T-helper 1 cell treated with Interleukin-12 subunit alpha and Interleukin-12 subunit beta and Interleukin-4 antibody, amounts not matched to agents 30 ng/mL and 1 ng/mL, for 36 hours (primary cell): ENCODE measurements at regions not wholly inside any gene's neighbourhood (a gene's known extent, or its start where the extent isn't known, plus 50 kb on each side); places are given as distances from the start of the nearest gene placed in this dataset.

Experiments
- intact Hi-C: fragments of 100-400 bp; cut with micrococcal nuclease; formaldehyde crosslinking; loops from one replicate; pipeline ENCODE4 v1.15.1; 2024

DNA sequence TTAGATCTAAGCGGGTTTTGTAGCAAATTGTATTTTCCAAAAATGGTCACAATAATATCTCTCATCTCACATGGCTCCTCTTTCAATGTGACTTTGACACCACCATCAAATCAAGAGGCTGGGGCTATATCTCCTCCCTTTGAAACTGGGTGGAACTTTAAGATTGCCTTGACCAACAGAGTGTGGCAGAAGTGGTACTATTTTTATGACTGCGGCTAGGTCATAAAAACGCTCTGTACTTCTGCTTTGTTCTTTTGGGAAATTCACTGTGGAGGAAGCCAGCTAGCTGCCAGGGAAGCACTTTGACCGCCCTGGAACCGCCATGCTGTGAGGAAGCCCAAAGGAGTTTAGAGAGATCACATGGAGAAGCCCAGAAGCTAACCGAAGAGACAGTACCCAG, 50.7 kb upstream of the ACOT11 start:
- intact Hi-C loops, result loop anchor here (5.0 kb wide), 2 partner anchors 45 to 155 kb away; no protein-coding TSS in a partner anchor

DNA sequence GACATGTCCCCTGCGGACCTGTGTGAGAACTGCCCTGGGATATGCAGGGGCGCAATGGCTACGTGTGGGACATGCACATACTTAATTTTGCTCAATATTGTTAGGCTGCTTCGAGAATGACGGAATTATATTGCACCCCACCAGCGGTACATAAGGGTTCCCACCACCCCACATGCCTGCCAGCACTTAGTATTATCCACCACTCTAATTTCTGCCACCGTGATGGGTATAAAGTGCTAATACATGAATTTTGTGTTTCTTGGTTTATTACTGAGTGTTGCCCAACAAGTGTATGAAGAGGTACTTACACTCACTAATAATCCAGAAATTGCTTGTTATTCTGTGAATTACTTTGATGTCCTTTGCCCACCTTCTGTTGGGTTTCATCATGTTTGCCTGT, 52.1 kb upstream of the ACOT11 start:
- intact Hi-C loops, result loop anchor here (5.0 kb wide), 2 partner anchors 46 to 156 kb away; no protein-coding TSS in a partner anchor

DNA sequence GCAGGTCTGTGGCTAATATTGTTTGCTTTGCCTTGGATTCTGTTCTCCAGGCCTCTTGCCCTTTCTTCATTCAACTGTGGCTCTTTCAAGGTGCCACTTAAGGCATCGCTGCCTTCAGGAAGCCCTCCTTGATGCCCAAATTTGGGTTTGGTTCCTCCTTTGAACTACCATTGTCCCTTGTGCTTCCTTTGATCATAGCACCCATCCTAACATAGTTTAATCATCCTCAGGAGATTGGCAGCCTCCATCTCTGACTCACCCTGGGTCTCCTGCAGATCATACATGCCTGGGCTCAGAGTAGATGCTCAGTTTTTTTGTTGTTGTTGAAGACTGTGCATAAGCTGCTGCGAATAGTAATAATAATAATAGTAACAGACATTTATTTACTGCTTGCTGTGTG, 54.4 kb upstream of the ACOT11 start:
- intact Hi-C loops, result no loop called here

DNA sequence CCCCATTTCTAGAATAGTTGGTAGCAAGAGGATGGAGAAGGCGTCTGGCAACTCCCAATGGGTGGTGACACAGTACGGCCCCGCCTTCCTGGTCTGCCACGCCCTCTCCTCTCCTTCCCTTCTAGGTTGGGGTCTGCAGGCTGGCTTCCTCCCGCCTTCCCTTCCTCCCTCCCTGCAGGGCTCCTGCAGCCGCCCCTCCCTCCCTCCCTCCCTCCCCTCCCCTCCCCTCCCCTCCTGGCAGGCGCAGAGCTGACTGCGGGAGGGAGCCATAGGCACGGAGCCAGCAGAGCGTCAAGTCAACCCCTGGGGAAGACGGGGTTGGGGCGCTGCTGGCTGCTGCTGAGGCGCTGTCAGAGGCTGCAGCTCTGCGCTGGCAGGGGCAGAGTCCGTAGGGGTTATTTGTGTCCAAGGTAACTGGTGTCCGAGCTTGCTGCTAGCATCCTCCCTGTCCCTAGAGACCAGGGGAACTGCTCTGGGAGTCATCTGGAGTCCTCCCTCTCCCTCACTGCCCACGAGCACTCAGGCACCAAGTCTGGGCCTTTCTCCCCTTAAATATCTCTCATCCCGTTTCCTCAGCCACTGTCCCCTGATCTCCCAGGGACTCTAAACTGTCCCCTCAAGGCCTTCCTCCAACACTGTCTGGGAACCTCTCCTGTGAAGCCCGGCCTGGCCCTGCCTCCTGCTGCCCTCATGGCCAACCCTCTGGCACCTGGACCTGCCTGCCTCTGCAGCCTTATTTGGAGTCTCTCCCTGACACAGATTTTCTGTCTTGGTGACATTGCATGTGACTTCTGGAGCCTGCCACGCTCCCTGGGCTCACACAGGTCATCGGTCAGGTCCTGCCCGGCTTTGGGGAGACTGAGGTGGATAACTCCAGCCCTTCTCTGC, 57.4 kb upstream of the ACOT11 start:
- intact Hi-C loops, result no loop called here

DNA sequence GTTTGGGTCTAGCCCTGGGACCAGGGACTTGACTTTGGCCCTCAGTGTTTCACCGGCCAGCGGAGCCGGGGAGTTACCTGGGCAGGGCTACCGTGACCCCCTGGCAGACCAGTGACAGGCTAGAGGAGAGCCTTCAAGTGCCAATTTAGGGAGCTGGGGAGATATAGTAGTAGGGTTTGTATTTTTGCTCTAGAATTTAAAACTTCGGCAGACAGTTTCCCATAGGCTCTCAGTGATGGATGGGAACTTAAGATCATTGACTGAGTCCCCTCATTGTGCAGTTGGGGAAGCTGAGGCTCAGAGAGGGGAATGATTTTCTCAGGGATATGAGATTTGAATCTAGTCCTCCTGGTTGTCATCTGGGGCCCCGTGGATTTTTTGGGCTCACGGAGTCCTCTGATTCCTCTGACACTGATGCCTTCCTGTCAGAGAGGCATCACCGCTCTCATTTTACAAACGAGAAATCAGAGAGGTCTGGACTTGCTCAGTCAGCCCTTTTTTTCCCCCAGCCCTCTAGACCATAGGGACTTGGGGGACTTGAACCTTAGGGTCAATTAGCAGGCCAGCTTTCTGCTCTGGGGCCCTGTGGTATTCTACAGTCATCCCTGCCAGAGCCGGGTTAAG, 58.3 kb upstream of the ACOT11 start:
- intact Hi-C loops, result loop anchor here (1.0 to 5.0 kb wide), 12 partner anchors 10 to 628 kb away; partner anchors contain the start of genes CYB5RL, DHCR24, IFT25 and LRRC42

DNA sequence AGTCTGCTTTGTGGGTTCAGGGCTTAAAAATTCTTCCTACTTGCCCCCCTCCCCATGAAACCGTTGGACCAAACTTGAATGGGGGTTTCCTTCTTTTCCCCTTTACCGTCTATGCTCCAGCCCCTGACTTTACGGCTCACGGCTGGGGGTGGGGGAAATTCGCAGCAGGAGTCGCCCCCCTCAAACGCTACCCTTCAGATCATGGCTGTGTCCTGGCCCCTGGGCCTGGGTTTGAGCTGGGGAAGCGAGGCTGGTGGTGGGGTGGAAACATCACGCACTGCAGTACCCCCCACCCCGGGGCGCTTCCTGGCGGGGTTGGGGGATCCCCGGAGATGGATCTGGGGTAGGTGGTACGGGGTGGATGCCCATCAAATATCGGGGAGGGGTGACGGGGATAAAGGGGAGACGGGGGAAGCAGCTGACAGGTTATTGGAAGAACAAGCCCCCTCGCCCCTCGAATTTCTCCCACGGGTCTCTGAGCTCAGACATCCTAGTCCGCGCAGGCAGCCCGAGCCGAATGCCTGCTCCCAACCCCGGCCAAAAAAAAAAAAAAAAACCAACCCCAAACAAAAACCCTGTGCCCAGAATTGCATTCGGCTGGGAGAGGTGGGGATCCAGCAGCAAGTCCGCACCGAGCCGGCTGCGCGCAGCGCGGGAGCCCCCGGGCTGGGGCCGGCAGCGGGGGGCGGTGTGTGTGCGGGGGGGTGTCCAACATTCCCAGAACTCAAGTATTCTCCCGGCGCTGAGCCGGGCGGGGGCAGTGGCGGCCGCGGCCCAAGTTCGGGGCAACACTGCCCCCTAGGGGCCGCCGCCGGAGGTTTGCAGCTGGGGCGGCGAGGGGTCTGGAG, 59.0 kb upstream of the ACOT11 start:
- intact Hi-C loops, result loop anchor here (1.0 to 5.0 kb wide), 13 partner anchors 10 to 628 kb away; partner anchors contain the start of genes CYB5RL, DHCR24, IFT25 and LRRC42

DNA sequence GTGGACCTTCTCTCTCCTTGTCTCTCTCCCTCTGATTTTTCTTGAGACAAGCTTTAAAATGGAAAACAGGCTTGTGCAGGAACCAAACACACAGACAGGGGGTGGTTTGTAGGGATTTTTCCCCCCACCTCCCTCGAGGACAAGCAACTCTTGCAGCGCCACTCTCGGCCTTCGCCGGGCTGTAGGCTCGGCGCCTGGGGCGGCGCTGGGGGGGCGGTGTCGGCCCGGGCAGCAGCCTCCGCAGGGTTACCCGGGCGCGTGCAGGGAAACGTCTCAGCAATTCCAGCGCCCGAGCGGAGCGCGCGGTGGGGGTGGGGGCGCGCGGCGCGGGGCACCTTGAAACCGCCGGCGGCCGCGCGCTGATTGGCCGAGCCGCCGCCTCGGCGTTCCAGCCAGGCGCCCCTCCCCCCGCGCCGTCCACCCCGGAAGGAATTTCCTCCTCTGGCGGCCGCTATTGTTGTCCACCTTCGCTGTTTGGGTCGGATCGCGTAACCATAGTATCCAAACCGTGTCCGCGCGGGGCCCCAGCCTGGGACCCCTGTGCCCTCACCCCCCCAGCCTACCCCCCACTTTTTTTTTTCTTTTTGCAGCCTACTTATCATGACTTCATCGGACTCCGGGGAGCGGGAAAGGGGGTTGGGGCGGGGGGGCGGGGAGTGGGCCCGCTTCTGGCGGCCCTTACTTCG, 59.8 kb upstream of the ACOT11 start:
- intact Hi-C loops, result loop anchor here (1.0 to 5.0 kb wide), 4 partner anchors 81 to 541 kb away; partner anchors contain the start of genes DHCR24, IFT25 and LRRC42

DNA sequence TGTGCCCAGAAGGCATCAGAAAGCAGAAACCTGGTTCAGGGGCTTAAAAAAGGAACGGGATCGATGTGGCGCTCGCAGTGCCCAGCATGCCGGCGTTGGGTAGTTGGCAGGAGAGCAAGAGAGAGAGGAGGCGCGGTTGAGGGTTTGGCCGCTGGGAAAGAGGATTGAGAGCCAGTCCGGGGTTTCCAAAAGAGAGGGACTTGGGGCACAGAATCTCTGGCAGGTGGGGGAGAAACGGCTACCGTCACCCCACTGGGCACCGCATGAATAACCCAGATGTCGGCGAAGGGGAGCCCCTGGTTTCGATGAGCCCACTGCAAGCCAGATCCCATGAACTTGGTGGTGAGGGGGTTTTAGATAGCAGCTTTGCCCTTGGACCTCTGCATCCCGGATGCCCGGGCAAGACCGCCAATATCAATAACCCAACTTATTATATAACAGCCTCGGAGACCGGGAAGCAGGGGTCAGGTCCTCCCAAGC, 60.4 kb upstream of the ACOT11 start:
- intact Hi-C loops, result loop anchor here (1.0 to 5.0 kb wide), 4 partner anchors 80 to 540 kb away; partner anchors contain the start of genes DHCR24, IFT25 and LRRC42

DNA sequence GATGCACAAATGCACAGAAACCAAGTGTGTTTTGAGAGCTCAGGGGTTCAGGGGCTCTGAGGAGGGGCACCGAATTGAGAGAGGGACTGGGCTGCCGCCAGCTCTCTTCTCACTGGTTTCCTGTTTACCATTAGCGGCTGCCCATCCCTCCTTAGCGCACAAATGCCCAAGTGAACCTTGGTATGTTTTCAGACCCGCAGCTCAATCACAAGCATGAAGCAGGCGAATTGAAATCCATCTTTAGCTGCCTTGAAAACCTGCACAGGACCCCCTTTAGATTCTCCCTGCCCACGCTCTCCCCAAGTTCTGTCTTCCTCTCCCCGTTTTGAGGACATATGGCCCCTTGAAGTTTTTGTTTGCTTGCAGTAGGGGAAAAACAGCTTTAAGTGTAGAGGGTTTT, 61.1 kb upstream of the ACOT11 start:
- intact Hi-C loops, result loop anchor here (5.0 kb wide), 2 partner anchors 400 to 540 kb away; partner anchors contain the start of genes DHCR24, IFT25 and LRRC42

DNA sequence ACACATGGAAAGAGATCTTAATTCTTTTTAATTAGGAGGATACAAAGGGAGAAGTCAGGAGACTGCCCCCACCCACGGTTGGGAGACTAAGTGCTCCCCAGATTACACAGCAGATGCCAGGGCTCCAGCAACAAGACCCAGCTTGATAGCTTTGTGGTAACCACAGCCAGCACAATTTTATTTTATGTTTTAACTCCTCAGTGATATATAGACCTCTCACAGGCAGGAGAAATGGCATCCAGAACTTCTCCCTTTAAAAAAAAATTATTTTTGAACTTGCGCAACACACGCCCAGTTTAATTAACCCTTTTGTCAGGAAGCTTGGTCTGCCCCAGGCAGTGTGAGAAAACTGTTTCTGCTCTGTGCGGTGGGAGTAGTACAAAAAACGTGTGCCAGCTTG, 62.6 kb upstream of the ACOT11 start:
- intact Hi-C loops, result loop anchor here (5.0 kb wide), 2 partner anchors 402 to 538 kb away; partner anchors contain the start of genes DHCR24, IFT25 and LRRC42

DNA sequence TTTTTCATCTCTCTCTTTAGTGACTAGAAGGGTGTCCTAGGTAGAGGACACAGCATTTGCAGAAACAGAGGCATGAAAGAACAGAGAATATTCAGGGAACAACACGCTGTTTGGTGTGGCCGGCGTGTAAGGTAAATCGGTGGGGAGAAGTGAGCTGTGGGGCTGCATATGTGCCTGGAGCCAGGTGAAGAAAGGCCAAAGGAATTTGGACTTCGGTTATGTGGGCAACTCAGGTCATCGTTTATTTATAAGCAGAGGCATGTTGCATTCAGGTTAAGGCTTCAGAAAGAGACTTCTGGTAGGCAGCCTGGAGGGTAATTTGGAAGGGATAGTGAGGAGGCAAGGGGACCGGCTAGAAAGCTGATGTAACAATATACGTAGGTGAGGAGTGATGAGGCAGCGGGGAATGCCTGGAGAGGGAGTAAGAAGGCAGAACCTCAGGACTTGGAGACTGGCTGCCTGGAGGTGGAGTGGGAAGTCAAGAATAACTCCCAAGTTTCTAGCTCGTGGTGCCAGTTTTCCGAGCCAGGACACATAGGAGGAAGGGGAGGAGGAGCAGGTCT, 64.1 kb upstream of the ACOT11 start:
- intact Hi-C loops, result no loop called here

DNA sequence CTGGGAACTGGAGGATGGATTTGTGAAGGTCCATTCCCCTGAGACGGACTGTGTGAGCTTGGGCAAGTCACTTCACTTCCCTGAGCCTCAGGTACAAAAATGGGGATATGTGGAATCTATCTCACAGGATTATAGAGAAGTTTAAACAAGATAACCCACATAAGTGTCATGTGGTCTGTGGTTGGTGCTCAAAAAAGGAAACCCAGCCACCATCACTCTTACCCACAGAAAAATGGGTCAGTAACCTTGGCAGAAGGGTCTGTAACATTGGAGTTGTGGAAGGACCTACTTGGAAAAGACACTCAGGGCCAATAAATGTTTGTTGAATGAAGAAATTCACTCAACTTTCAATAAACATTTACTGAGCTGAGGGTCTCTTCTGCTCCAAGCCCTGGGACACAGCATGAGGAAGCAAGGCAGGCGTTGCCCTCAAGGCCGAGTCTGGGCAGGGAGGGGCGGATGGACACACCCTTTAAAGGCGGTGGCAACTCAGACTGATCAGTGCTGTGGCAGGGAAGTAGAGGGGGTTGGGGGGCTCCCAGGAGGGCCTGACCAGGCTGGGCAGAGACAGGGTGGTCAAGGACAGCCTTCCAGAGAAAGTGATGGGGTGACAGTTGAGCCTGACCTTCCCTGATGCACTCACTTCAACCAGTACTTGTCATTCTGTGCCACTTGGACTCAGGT, 66.7 kb upstream of the ACOT11 start:
- intact Hi-C loops, result no loop called here

DNA sequence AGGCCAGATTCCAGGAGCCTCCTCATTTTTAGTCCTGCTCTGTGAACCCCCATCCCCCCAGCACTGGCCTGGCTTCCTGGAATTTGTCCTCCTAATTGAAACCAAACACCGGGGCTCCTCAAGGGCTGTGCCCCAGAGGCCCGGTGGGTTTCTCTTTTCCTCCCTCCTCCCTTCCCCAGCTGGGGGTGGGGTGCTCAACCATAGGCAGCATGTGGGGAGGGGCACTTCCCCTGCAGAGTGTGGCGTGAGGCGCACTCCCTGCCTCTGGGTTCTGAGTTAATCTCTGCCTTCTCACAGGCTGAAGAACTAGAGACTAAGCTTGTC, 67.5 kb upstream of the ACOT11 start:
- intact Hi-C loops, result no loop called here

DNA sequence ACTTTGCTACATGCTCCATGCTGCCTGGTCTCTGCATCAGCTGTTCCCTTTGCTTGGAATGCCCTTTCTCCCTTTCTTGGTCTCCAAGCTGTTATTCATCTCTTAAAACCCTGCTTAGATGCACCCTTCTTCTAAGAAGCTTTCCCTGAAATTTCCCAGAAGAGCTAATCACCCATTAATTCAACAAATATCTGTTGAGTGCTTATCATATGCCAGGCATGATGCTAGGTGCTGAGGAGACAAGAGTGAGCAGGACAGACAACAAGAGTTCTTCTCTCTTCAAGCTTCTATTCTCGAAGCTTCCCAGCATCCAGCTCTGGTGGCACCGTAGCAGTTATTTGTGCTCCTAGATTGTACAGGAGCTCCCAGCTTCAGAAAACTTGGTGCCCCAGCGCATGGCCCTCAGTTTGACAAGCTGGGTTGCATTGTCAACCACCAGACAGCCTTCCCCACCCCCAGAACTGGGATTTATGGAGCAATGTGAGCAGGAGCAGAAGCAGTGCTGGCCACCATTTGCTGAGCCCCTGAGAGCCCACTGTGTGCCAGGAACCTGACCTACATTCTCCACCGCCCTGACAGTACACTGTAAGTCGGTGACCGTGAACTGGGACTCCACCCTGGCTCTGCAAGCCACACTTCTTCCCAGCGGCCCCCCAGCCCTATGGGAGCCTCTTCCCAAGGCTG, 68.0 kb upstream of the ACOT11 start:
- intact Hi-C loops, result no loop called here

DNA sequence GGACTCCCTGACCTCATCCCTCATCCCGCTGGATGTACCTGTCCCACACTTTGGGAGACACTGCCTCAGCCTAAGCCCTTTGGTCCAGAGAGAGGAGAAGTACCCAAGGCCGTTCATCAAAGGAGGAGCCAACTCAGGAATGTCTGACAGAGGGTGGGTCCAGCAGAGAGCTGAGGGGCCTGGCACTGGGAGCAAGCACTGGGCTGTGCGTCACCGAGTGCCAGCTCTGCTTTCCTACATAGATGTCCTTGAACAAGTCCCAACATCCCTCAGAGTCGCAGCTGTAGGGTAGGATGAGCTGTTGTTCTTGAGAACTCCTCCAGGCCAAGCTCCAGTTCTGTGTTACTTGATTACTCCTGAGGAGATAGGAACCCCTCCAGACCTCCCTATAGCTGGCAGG, 68.8 kb upstream of the ACOT11 start:
- intact Hi-C loops, result no loop called here

DNA sequence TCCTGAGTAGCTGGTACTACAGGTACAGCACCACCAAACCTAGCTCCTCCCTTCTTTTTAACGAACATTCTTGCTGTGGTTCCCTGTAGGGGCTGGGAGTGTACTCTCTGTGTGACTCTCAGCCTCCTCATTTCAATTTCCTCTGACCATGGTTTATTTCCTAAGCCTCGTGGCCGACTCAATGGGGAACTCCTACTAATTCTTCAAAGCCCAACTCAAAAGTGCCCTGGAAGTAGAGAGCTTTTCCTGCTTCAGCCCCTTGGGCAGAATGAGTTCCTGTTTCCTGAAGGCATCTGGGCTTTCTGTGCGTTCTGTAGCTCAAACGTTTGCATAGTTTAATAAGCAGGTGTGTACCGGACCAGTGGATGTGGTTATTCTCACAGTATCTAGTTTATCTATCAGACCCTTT, 70.9 kb upstream of the ACOT11 start:
- intact Hi-C loops, result no loop called here

DNA sequence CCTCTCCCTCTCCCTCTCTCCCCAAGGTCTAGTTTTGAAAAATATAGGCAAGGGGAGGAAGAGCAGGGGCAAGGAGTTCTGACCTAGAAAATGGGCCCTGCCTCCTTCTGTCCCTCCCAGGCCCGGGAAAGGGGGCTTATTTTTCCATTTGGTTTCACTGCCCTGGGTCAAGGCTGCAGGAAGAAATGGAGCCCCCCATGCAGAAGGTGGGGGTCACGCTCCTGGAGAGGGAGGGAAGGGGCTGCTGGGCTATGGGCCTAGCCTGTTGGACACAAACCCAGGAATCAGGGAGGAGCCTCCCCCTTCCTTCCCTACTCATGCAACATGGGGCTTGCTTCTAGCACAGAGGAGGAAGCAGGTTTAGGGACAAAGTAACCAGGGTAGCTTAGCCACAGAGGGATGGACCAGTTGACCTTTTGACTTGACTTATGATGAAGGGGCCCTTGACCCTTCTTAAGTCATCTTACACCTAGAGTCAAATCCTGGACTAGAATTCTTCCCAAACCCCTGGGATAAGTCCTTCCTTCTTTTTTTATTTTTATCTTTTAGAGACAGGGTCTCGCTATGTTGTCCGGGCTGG, 70.4 kb upstream of the SSBP3 start:
- intact Hi-C loops, result no loop called here

DNA sequence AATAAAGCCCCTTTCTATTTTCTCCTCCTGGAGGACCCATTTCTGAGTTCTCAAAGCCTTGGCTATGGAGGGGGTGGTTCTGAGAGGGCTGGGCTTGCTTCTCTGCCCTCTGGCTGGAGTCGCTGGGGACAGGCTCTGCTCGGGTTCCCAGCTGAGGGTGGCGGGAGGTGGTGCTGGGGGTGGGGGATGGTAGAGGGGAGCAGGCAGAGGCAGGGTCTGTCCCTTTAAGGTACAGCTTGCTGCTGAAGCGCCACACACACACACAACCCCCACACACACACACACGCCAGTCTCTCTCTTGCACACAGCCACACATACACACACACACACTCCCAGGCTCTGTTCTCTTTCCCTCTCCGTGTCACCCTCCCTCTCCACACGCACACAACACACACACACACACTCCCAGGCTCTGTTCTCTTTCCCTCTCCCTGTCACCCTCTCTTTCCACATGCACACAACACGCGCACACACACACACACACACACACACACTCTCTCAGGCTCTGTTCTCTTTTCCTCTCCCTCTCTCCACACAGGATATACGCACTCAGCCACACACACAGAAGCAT, 69.8 kb upstream of the SSBP3 start:
- intact Hi-C loops, result no loop called here
